ENCODE measurements at regions not wholly inside any gene's neighbourhood (a gene's known extent, or its start where the extent isn't known, plus 50 kb on each side); places are given as distances from the start of the nearest gene placed in this dataset.

DNA sequence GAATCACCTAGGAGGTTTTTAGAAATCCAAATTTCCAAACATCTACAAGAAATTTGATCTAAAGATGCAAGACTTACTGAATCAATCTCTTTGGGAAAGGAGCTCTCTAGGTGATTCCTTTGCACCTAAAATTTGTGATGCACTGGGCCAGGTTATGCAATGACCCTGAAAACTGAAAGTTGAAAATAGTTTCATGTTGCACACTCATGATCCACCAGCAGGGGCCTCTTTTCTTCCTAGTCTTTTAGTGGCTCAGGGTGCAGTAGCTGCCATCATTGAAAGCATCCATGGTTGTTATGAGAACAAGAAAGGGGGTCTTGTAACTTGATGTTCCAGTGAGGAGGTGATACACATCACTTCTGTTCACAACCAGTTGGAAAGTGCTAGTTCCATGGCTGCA lies 486.8 kb downstream of the PSAT1 start:
- H3K27me3 Mint-ChIP-seq (ENCODE audit: low read depth in 3 of 3), result peaks cover 0 to 6% (median 1%) of the 10 kb centered on the region in 3 donors
- H3K9me3 Mint-ChIP-seq, result peaks cover 0 to 6% (median 0%) of the 10 kb centered on the region in 7 donors
- no peak overlapping the region for H3K4me3 Mint-ChIP-seq
- no peaks in the 10 kb centered on the region for H4K20me1 ChIP-seq (ENCODE audit: insufficient read depth, low read length)
- no peak overlapping the region for H3K4me2 ChIP-seq (replicated peaks; ENCODE audit: extremely low read depth, low read length, poor library complexity, severe bottlenecking)
- no peaks in the 10 kb centered on the region for H3K79me2 ChIP-seq (ENCODE audit: insufficient read depth, low read length)
- H3K4me1 Mint-ChIP-seq, result peaks cover 5% of the 10 kb centered on the region
- no peak overlapping the region for H3K4me3 ChIP-seq (replicated peaks in 1 of 3; ENCODE audit: low read depth in 2 of 3, low read length in 3 of 3)
- H2AFZ ChIP-seq (ENCODE audit: insufficient read depth, low read depth, low read length, poor library complexity, severe bottlenecking), result no peak overlapping the region
- H3K36me3 ChIP-seq (replicated peaks in 1 of 2; ENCODE audit: control insufficient read depth in 1 of 2, insufficient read depth in 2 of 2, low read length in 2 of 2), result no peaks in the 10 kb centered on the region
- no peak overlapping the region for H3K27ac ChIP-seq (ENCODE audit: low read depth in 1 of 2, low read length in 2 of 2)
- no peak overlapping the region for H3K9ac ChIP-seq (ENCODE audit: insufficient read depth, low read length, poor library complexity, severe bottlenecking)
- TF ChIP-seq, protein P1, sequence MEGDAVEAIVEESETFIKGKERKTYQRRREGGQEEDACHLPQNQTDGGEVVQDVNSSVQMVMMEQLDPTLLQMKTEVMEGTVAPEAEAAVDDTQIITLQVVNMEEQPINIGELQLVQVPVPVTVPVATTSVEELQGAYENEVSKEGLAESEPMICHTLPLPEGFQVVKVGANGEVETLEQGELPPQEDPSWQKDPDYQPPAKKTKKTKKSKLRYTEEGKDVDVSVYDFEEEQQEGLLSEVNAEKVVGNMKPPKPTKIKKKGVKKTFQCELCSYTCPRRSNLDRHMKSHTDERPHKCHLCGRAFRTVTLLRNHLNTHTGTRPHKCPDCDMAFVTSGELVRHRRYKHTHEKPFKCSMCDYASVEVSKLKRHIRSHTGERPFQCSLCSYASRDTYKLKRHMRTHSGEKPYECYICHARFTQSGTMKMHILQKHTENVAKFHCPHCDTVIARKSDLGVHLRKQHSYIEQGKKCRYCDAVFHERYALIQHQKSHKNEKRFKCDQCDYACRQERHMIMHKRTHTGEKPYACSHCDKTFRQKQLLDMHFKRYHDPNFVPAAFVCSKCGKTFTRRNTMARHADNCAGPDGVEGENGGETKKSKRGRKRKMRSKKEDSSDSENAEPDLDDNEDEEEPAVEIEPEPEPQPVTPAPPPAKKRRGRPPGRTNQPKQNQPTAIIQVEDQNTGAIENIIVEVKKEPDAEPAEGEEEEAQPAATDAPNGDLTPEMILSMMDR (IDR thresholded peaks at IDR 0.05), result peak; percentile 21
- no peak overlapping the region for H3K27ac Mint-ChIP-seq
- H3K9me3 ChIP-seq (replicated peaks in 1 of 2; ENCODE audit: control insufficient read depth in 1 of 2, insufficient read depth in 1 of 2, low read length in 2 of 2), result no peaks in the 10 kb centered on the region
- no peaks in the 10 kb centered on the region for H3K27me3 ChIP-seq (ENCODE audit: control insufficient read depth in 2 of 2, insufficient read depth in 2 of 2, low read length in 2 of 2)
- no peak for DNase-seq
- intact Hi-C loops (cut with micrococcal nuclease), result no loop called here
- H3K36me3 Mint-ChIP-seq, result no peaks in the 10 kb centered on the region
- peaks cover 0 to 5% of the 10 kb centered on the region in 2 donors for H3K4me1 ChIP-seq (ENCODE audit: control insufficient read depth in 1 of 2, insufficient read depth in 2 of 2, low read length in 2 of 2)

DNA sequence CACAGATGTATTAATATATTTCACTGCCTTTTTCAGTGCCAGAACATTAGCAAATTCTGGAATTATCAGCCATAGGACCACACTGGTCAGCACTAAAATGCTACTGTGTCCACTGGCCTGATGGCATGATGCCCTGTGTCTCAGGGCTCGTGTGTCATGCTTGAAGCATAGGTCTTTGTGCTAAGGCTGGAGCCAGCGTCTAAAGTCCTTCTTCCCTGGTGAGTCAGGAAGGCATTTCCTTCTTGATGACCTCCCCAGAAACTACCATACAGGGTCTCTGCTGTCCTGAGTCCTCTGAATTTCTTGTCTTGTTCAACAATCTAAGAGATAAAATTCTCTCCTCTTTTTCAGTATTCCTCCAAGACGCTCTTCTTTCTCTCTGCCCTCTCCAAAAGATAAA lies 489.9 kb downstream of the PSAT1 start:
- Histone ChIP-seq H4K20me1 (ENCODE audit: insufficient read depth, low read length) (no peaks in the 10 kb centered on the region), H3K4me1 (ENCODE audit: control insufficient read depth in 1 of 2, insufficient read depth in 2 of 2, low read length in 2 of 2) (peaks cover 0 to 5% of the 10 kb centered on the region in 2 donors), H3K27ac (ENCODE audit: low read depth in 1 of 2, low read length in 2 of 2) (no peak overlapping the region), H3K9ac (ENCODE audit: insufficient read depth, low read length, poor library complexity, severe bottlenecking) (no peak overlapping the region), H3K4me2 (replicated peaks; ENCODE audit: extremely low read depth, low read length, poor library complexity, severe bottlenecking) (no peak overlapping the region), H3K4me3 (replicated peaks in 1 of 3; ENCODE audit: low read depth in 2 of 3, low read length in 3 of 3) (no peak overlapping the region), H2AFZ (ENCODE audit: insufficient read depth, low read depth, low read length, poor library complexity, severe bottlenecking) (no peak overlapping the region), H3K36me3 (replicated peaks in 1 of 2; ENCODE audit: control insufficient read depth in 1 of 2, insufficient read depth in 2 of 2, low read length in 2 of 2) (no peaks in the 10 kb centered on the region), H3K79me2 (ENCODE audit: insufficient read depth, low read length) (no peaks in the 10 kb centered on the region), H3K9me3 (replicated peaks in 1 of 2; ENCODE audit: control insufficient read depth in 1 of 2, insufficient read depth in 1 of 2, low read length in 2 of 2) (no peaks in the 10 kb centered on the region), H3K27me3 (ENCODE audit: control insufficient read depth in 2 of 2, insufficient read depth in 2 of 2, low read length in 2 of 2) (no peaks in the 10 kb centered on the region)
- 88% methylated on average over 2 of the region's 3 CpGs for WGBS (ENCODE audit: insufficient coverage)
- Mint-ChIP-seq H3K9me3 (peaks cover 0 to 8% (median 4%) of the 10 kb centered on the region in 7 donors), H3K27me3 (ENCODE audit: low read depth in 3 of 3) (peaks cover 0 to 3% (median 1%) of the 10 kb centered on the region in 3 donors), H3K36me3 (no peaks in the 10 kb centered on the region), H3K4me1 (peaks cover 5% of the 10 kb centered on the region), H3K4me3 (no peak overlapping the region), H3K27ac (peak overlapping the region in 1 of 7 donors; percentile 38)
- TF ChIP-seq, protein P1 (IDR thresholded peaks at IDR 0.05), result no peak
- intact Hi-C loops (cut with micrococcal nuclease), result no loop called here
- no peak for DNase-seq

Data from CD14-positive monocyte (primary cell).